ENCODE measurements at regions not wholly inside any gene's neighbourhood (a gene's known extent, or its start where the extent isn't known, plus 50 kb on each side); places are given as distances from the start of the nearest gene placed in this dataset.

DNA sequence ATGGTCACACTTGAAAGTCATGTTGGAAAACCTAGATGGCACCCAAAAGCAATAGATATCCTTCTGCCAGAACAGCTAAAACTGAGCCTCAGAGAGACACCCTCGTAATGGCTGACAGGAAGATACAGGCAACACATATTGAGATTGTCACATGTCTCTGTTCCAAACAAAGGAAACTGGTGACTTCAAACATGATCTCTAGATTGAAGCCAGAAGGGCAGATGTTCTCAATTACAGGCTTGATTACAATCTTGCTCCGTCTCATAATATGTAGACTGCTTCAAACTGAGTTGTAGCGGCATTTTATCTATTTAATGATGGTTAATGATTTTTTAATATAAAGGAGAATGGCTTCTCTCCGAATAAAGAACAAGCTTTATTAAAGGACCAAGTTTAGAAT lies 774.3 kb downstream of the KCTD16 start:
- TF ChIP-seq GABPA (IDR thresholded peaks at IDR 0.05; ENCODE audit: low read depth) (no peak), SPI1 (IDR thresholded peaks at IDR 0.05; ENCODE audit: borderline replicate concordance, low read depth) (no peak), POLR2AphosphoS5 (IDR thresholded peaks at IDR 0.05; ENCODE audit: low read depth) (no peak)
- TF ChIP-seq, protein P1, sequence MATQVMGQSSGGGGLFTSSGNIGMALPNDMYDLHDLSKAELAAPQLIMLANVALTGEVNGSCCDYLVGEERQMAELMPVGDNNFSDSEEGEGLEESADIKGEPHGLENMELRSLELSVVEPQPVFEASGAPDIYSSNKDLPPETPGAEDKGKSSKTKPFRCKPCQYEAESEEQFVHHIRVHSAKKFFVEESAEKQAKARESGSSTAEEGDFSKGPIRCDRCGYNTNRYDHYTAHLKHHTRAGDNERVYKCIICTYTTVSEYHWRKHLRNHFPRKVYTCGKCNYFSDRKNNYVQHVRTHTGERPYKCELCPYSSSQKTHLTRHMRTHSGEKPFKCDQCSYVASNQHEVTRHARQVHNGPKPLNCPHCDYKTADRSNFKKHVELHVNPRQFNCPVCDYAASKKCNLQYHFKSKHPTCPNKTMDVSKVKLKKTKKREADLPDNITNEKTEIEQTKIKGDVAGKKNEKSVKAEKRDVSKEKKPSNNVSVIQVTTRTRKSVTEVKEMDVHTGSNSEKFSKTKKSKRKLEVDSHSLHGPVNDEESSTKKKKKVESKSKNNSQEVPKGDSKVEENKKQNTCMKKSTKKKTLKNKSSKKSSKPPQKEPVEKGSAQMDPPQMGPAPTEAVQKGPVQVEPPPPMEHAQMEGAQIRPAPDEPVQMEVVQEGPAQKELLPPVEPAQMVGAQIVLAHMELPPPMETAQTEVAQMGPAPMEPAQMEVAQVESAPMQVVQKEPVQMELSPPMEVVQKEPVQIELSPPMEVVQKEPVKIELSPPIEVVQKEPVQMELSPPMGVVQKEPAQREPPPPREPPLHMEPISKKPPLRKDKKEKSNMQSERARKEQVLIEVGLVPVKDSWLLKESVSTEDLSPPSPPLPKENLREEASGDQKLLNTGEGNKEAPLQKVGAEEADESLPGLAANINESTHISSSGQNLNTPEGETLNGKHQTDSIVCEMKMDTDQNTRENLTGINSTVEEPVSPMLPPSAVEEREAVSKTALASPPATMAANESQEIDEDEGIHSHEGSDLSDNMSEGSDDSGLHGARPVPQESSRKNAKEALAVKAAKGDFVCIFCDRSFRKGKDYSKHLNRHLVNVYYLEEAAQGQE (IDR thresholded peaks at IDR 0.05; ENCODE audit: insufficient replicate concordance, low read depth): no peak
- TF ChIP-seq, protein P2, sequence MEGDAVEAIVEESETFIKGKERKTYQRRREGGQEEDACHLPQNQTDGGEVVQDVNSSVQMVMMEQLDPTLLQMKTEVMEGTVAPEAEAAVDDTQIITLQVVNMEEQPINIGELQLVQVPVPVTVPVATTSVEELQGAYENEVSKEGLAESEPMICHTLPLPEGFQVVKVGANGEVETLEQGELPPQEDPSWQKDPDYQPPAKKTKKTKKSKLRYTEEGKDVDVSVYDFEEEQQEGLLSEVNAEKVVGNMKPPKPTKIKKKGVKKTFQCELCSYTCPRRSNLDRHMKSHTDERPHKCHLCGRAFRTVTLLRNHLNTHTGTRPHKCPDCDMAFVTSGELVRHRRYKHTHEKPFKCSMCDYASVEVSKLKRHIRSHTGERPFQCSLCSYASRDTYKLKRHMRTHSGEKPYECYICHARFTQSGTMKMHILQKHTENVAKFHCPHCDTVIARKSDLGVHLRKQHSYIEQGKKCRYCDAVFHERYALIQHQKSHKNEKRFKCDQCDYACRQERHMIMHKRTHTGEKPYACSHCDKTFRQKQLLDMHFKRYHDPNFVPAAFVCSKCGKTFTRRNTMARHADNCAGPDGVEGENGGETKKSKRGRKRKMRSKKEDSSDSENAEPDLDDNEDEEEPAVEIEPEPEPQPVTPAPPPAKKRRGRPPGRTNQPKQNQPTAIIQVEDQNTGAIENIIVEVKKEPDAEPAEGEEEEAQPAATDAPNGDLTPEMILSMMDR (IDR thresholded peaks at IDR 0.05; ENCODE audit: insufficient read depth, low read length): no peak
- H3K27me3 ChIP-seq (ENCODE audit: insufficient read depth, poor library complexity, severe bottlenecking): no peaks in the 10 kb centered on the region
- no peak overlapping the region for H3K27ac ChIP-seq (replicated peaks)
- no peak overlapping the region for H3K4me3 ChIP-seq (replicated peaks; ENCODE audit: insufficient read depth, low read length)
- no peak for DNase-seq (ENCODE audit: low read depth in 1 of 2, low spot score in 1 of 2)

GRCh38 chr5:144941004-144941403 lies 770.3 kb downstream of the KCTD16 start:
- DNase-seq (ENCODE audit: low read depth in 1 of 2, low spot score in 1 of 2): no peak
- Histone ChIP-seq H3K27ac (replicated peaks) (no peak overlapping the region), H3K27me3 (ENCODE audit: insufficient read depth, poor library complexity, severe bottlenecking) (no peaks in the 10 kb centered on the region), H3K4me3 (replicated peaks; ENCODE audit: insufficient read depth, low read length) (no peak overlapping the region)
- TF ChIP-seq POLR2AphosphoS5 (IDR thresholded peaks at IDR 0.05; ENCODE audit: low read depth) (no peak), SPI1 (IDR thresholded peaks at IDR 0.05; ENCODE audit: borderline replicate concordance, low read depth) (no peak), GABPA (IDR thresholded peaks at IDR 0.05; ENCODE audit: low read depth) (no peak)
- TF ChIP-seq, protein P2 (IDR thresholded peaks at IDR 0.05; ENCODE audit: insufficient read depth, low read length): no peak
- TF ChIP-seq, protein P1 (IDR thresholded peaks at IDR 0.05; ENCODE audit: insufficient replicate concordance, low read depth): no peak

DNA sequence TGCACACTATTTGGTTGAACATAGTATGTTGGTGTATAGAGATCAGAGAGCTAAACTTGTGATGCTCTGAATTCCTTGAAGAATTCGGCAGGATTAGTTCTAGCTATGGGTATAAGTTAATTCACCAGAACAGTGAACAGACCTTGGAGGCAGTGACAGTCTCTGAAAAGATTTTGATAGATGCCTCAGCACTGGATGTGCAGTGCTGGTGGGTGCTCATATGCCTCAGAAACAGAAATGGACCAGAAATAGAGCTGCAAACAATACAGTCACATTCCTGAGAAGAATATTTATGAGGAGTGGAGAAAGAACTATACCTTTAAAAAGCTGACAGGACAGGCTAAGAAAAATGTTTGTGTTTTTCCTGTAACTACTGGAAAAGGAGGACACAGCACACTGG lies 747.7 kb downstream of the KCTD16 start:
- no peak for DNase-seq (ENCODE audit: low read depth in 1 of 2, low spot score in 1 of 2)
- Histone ChIP-seq H3K27ac (replicated peaks) (no peak overlapping the region), H3K27me3 (ENCODE audit: insufficient read depth, poor library complexity, severe bottlenecking) (no peaks in the 10 kb centered on the region), H3K4me3 (replicated peaks; ENCODE audit: insufficient read depth, low read length) (no peak overlapping the region)
- TF ChIP-seq GABPA (IDR thresholded peaks at IDR 0.05; ENCODE audit: low read depth): no peak
- TF ChIP-seq, protein P1 (IDR thresholded peaks at IDR 0.05; ENCODE audit: insufficient replicate concordance, low read depth): no peak
- TF ChIP-seq, protein P2 (IDR thresholded peaks at IDR 0.05; ENCODE audit: insufficient read depth, low read length): no peak
